Spleen (tissue), 7 donors: ENCODE measurements at regions not wholly inside any gene's neighbourhood (a gene's known extent, or its start where the extent isn't known, plus 50 kb on each side); places are given as distances from the start of the nearest gene placed in this dataset.

ENCODE experiments used
- POLR2A ChIP-seq, 3 donors: fragments of 450-650 bp; IDR thresholded peaks; one replicate each; pipeline ENCODE4 v1.5.1; 2017; ENCODE audit warnings: antibody characterized with exemption in 3 of 3, mild to moderate bottlenecking in 1 of 3
- POLR2AphosphoS5 ChIP-seq, 3 donors: sonication (generic); formaldehyde crosslinking; IDR thresholded peaks; one replicate each; pipeline ENCODE4 v1.5.1; 2017; ENCODE audit warnings: antibody characterized with exemption in 3 of 3
- TF ChIP-seq, protein P1 (sequence below), 11 experiments: fragments of 200-600 bp in 7 of 11; fragments of 450-650 bp in 4 of 11; sonication (generic) in 4 of 11; IDR thresholded peaks in 8 of 11; conservative IDR thresholded peaks in 3 of 11; 1 replicate in 7 of 11; 2 replicates in 4 of 11; pipeline versions ENCODE4 v1.4.0 to v1.8.0; 2016 to 2021; ENCODE audit warnings: antibody characterized with exemption in 11 of 11, inconsistent platforms in 4 of 11, mild to moderate bottlenecking in 1 of 11
- donor health status: DM: no; HTN: no; CAD: no; lungs with moderate emphysema.
- donor health status: DM: no; HTN: no; CAD: no.
- donor health status: DM: no; HTN: no; CAD: no.

GRCh38 chr5:30878746-30879145 is 314.7 kb upstream of the CDH6 start:
- TF ChIP-seq, protein P1, sequence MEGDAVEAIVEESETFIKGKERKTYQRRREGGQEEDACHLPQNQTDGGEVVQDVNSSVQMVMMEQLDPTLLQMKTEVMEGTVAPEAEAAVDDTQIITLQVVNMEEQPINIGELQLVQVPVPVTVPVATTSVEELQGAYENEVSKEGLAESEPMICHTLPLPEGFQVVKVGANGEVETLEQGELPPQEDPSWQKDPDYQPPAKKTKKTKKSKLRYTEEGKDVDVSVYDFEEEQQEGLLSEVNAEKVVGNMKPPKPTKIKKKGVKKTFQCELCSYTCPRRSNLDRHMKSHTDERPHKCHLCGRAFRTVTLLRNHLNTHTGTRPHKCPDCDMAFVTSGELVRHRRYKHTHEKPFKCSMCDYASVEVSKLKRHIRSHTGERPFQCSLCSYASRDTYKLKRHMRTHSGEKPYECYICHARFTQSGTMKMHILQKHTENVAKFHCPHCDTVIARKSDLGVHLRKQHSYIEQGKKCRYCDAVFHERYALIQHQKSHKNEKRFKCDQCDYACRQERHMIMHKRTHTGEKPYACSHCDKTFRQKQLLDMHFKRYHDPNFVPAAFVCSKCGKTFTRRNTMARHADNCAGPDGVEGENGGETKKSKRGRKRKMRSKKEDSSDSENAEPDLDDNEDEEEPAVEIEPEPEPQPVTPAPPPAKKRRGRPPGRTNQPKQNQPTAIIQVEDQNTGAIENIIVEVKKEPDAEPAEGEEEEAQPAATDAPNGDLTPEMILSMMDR (IDR thresholded peaks at IDR 0.05 in 8 of 11, conservative IDR thresholded peaks at IDR 0.05 in 3 of 11) = no peak
- no peak for TF ChIP-seq POLR2A (IDR thresholded peaks at IDR 0.05)
- TF ChIP-seq POLR2AphosphoS5 (IDR thresholded peaks at IDR 0.05) = no peak
